NB4 (cell line): ENCODE measurements at regions not wholly inside any gene's neighbourhood (a gene's known extent, or its start where the extent isn't known, plus 50 kb on each side); places are given as distances from the start of the nearest gene placed in this dataset.

Source experiments
- CTCF ChIP-seq: IDR thresholded peaks from one replicate; pipeline ENCODE4 v1.5.1; 2012; ENCODE audit warnings: low read depth, low read length
- MYC ChIP-seq: IDR thresholded peaks from 2 replicates; pipeline ENCODE4 v1.6.1; 2011; ENCODE audit warnings: low read depth, low read length
- POLR2A ChIP-seq: IDR thresholded peaks from 2 replicates; pipeline ENCODE4 v1.6.1; 2011; ENCODE audit warnings: mild to moderate bottlenecking; ENCODE audit not compliant: insufficient read length; ENCODE audit errors: extremely low read depth
- TF ChIP-seq, protein P1 (sequence below): IDR thresholded peaks from 2 replicates; pipeline ENCODE4 v1.6.1; 2011; ENCODE audit warnings: low read depth, low read length

GRCh38 chr12:114226241-114226928 is 179.6 kb downstream of the TBX5 start:
- TF ChIP-seq CTCF (peak; percentile 5), POLR2A (no peak), MYC (no peak)
- TF ChIP-seq, protein P1, sequence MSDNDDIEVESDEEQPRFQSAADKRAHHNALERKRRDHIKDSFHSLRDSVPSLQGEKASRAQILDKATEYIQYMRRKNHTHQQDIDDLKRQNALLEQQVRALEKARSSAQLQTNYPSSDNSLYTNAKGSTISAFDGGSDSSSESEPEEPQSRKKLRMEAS, result no peak
